HUES6 (cell line): ENCODE measurements at regions not wholly inside any gene's neighbourhood (a gene's known extent, or its start where the extent isn't known, plus 50 kb on each side); places are given as distances from the start of the nearest gene placed in this dataset.

ENCODE experiments used
- H3K27ac ChIP-seq: 2 replicates; pipeline ENCODE4 v1.7.0; 2013; ENCODE audit warnings: low read depth, mild to moderate bottlenecking, low read length, inconsistent platforms
- H3K27me3 ChIP-seq: 2 replicates; pipeline ENCODE4 v1.6.1; 2013; ENCODE audit warnings: low read length; ENCODE audit not compliant: control insufficient read depth, insufficient read depth
- H3K36me3 ChIP-seq: 2 replicates; pipeline ENCODE4 v1.6.1; 2013; ENCODE audit warnings: low read length; ENCODE audit not compliant: control insufficient read depth, insufficient read depth
- H3K4me1 ChIP-seq: 2 replicates; pipeline ENCODE4 v1.6.1; 2013; ENCODE audit warnings: low read length; ENCODE audit not compliant: control insufficient read depth, insufficient read depth
- H3K4me3 ChIP-seq: 2 replicates; pipeline ENCODE4 v1.5.1; 2013; ENCODE audit warnings: low read depth, low read length
- H3K9ac ChIP-seq: one replicate; pipeline ENCODE4 v1.6.1; 2013; ENCODE audit warnings: mild to moderate bottlenecking, low read length
- H3K9me3 ChIP-seq: 2 replicates; pipeline ENCODE4 v1.6.1; 2013; ENCODE audit warnings: low read depth, low read length; ENCODE audit not compliant: control insufficient read depth, insufficient read depth

- Histone ChIP-seq H3K27me3 (no peaks in the 10 kb centered on the region), H3K4me1 (no peaks in the 10 kb centered on the region), H3K27ac (no peak overlapping the region), H3K9me3 (no peaks in the 10 kb centered on the region), H3K4me3 (no peak overlapping the region), H3K9ac (no peak overlapping the region), H3K36me3 (no peaks in the 10 kb centered on the region)
Measured at GRCh38 chr13:72168126-72168855, 301.3 kb upstream of the DACH1 start.

GRCh38 chr13:72166102-72166650 is 299.2 kb upstream of the DACH1 start:
- Histone ChIP-seq H3K9ac (no peak overlapping the region), H3K4me3 (no peak overlapping the region), H3K36me3 (no peaks in the 10 kb centered on the region), H3K4me1 (no peaks in the 10 kb centered on the region), H3K9me3 (no peaks in the 10 kb centered on the region), H3K27ac (no peak overlapping the region), H3K27me3 (no peaks in the 10 kb centered on the region)

GRCh38 chr13:72165276-72165675 is 298.3 kb upstream of the DACH1 start:
- H3K9me3 ChIP-seq = no peaks in the 10 kb centered on the region
- H3K4me3 ChIP-seq = no peak overlapping the region
- H3K27ac ChIP-seq = no peak overlapping the region
- H3K4me1 ChIP-seq = no peaks in the 10 kb centered on the region
- H3K27me3 ChIP-seq = no peaks in the 10 kb centered on the region
- H3K36me3 ChIP-seq = no peaks in the 10 kb centered on the region
- no peak overlapping the region for H3K9ac ChIP-seq

GRCh38 chr13:72164811-72165210 is 297.8 kb upstream of the DACH1 start:
- no peak overlapping the region for H3K9ac ChIP-seq
- no peaks in the 10 kb centered on the region for H3K9me3 ChIP-seq
- H3K27me3 ChIP-seq = no peaks in the 10 kb centered on the region
- no peak overlapping the region for H3K27ac ChIP-seq
- H3K36me3 ChIP-seq = no peaks in the 10 kb centered on the region
- H3K4me3 ChIP-seq = no peak overlapping the region
- no peaks in the 10 kb centered on the region for H3K4me1 ChIP-seq

GRCh38 chr13:72163678-72164077 is 296.7 kb upstream of the DACH1 start:
- Histone ChIP-seq H3K9ac (no peak overlapping the region), H3K4me1 (no peaks in the 10 kb centered on the region), H3K27me3 (no peaks in the 10 kb centered on the region), H3K36me3 (no peaks in the 10 kb centered on the region), H3K4me3 (no peak overlapping the region), H3K9me3 (no peaks in the 10 kb centered on the region), H3K27ac (no peak overlapping the region)

- no peaks in the 10 kb centered on the region for H3K27me3 ChIP-seq
- H3K9ac ChIP-seq = no peak overlapping the region
- H3K9me3 ChIP-seq = no peaks in the 10 kb centered on the region
- H3K4me1 ChIP-seq = no peaks in the 10 kb centered on the region
- no peak overlapping the region for H3K4me3 ChIP-seq
- H3K36me3 ChIP-seq = no peaks in the 10 kb centered on the region
- H3K27ac ChIP-seq = no peak overlapping the region
Measured at GRCh38 chr13:72160977-72161376, 294.0 kb upstream of the DACH1 start.

GRCh38 chr13:72156760-72157159 is 289.8 kb upstream of the DACH1 start:
- Histone ChIP-seq H3K4me3 (no peak overlapping the region), H3K4me1 (peaks cover 4% of the 10 kb centered on the region; the same call in 1 of the 2 replicates), H3K27ac (no peak overlapping the region), H3K27me3 (no peaks in the 10 kb centered on the region), H3K36me3 (no peaks in the 10 kb centered on the region), H3K9ac (no peak overlapping the region), H3K9me3 (no peaks in the 10 kb centered on the region)

- no peaks in the 10 kb centered on the region for H3K36me3 ChIP-seq
- H3K9ac ChIP-seq = no peak overlapping the region
- no peak overlapping the region for H3K4me3 ChIP-seq
- no peak overlapping the region for H3K27ac ChIP-seq
- H3K9me3 ChIP-seq = no peaks in the 10 kb centered on the region
- H3K27me3 ChIP-seq = no peaks in the 10 kb centered on the region
- H3K4me1 ChIP-seq = peaks cover 9% of the 10 kb centered on the region; the same call in 1 of the 2 replicates
Measured at GRCh38 chr13:72153272-72153671, 286.3 kb upstream of the DACH1 start.

GRCh38 chr13:72151241-72151640 is 284.2 kb upstream of the DACH1 start:
- no peak overlapping the region for H3K9ac ChIP-seq
- no peaks in the 10 kb centered on the region for H3K9me3 ChIP-seq
- peaks cover 9% of the 10 kb centered on the region; the same call in 1 of the 2 replicates for H3K4me1 ChIP-seq
- no peak overlapping the region for H3K27ac ChIP-seq
- no peaks in the 10 kb centered on the region for H3K36me3 ChIP-seq
- H3K4me3 ChIP-seq = no peak overlapping the region
- H3K27me3 ChIP-seq = no peaks in the 10 kb centered on the region

- Histone ChIP-seq H3K27ac (no peak overlapping the region), H3K36me3 (no peaks in the 10 kb centered on the region), H3K9me3 (no peaks in the 10 kb centered on the region), H3K27me3 (no peaks in the 10 kb centered on the region), H3K9ac (no peak overlapping the region), H3K4me1 (peaks cover 9% of the 10 kb centered on the region; the same call in 1 of the 2 replicates), H3K4me3 (no peak overlapping the region)
Measured at GRCh38 chr13:72150502-72150901, 283.5 kb upstream of the DACH1 start.

- no peak overlapping the region for H3K9ac ChIP-seq
- no peaks in the 10 kb centered on the region for H3K36me3 ChIP-seq
- no peaks in the 10 kb centered on the region for H3K9me3 ChIP-seq
- peaks cover 9% of the 10 kb centered on the region; the same call in 1 of the 2 replicates for H3K4me1 ChIP-seq
- no peaks in the 10 kb centered on the region for H3K27me3 ChIP-seq
- H3K27ac ChIP-seq = no peak overlapping the region
- H3K4me3 ChIP-seq = no peak overlapping the region
Measured at GRCh38 chr13:72149701-72150100, 282.7 kb upstream of the DACH1 start.
